ENCODE measurements at regions not wholly inside any gene's neighbourhood (a gene's known extent, or its start where the extent isn't known, plus 50 kb on each side); places are given as distances from the start of the nearest gene placed in this dataset.

DNA sequence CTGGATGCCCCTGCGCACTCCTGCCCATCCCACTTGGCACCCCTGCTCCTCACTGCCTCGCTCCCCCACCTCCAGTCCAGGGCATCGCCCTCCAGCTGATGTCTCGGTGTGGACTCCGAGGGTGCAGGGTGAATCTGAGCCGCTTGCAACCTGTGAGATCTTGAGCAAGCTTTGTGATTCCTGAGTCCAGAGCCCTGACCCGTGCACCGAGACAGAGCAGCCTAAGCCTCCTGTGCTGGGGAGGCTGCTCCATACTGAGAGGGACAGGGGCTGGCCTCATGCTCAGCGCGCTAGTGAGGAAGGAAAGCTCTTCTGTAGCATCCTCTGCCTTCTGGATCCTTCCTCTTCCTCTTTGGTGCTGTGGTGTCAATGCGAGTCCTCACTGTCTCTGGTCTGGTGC lies 116.0 kb downstream of the TEX29 start:
- Histone ChIP-seq H3K4me3 (ENCODE audit: low read length) (no peak overlapping the region), H3K27ac (ENCODE audit: low read length) (no peak overlapping the region), H3F3A (ENCODE audit: insufficient read depth, low read length, poor library complexity, severe bottlenecking) (no peaks in the 10 kb centered on the region), H3K9me2 (ENCODE audit: insufficient read depth, low read length) (no peaks in the 10 kb centered on the region), H2AFZ (ENCODE audit: low read depth, low read length) (no peak overlapping the region), H3K4me2 (ENCODE audit: low read length) (no peak overlapping the region), H3K79me2 (replicated peaks; ENCODE audit: insufficient read depth, low read length) (no peaks in the 10 kb centered on the region), H3K9ac (ENCODE audit: low read length) (no peak overlapping the region), H4K20me1 (ENCODE audit: insufficient read depth) (no peaks in the 10 kb centered on the region), H3K9me3 (ENCODE audit: low read length) (no peaks in the 10 kb centered on the region), H3K27me3 (ENCODE audit: insufficient read depth, low read depth, low read length) (no peaks in the 10 kb centered on the region), H3K36me3 (ENCODE audit: insufficient read depth, low read length) (no peaks in the 10 kb centered on the region)
- TF ChIP-seq TAF1 (IDR thresholded peaks at IDR 0.05; ENCODE audit: low read depth) (no peak), EP300 (conservative IDR thresholded peaks at IDR 0.05; ENCODE audit: poor library complexity, severe bottlenecking) (no peak), POLR2AphosphoS5 (IDR thresholded peaks at IDR 0.05) (no peak)
- TF ChIP-seq, protein P1, sequence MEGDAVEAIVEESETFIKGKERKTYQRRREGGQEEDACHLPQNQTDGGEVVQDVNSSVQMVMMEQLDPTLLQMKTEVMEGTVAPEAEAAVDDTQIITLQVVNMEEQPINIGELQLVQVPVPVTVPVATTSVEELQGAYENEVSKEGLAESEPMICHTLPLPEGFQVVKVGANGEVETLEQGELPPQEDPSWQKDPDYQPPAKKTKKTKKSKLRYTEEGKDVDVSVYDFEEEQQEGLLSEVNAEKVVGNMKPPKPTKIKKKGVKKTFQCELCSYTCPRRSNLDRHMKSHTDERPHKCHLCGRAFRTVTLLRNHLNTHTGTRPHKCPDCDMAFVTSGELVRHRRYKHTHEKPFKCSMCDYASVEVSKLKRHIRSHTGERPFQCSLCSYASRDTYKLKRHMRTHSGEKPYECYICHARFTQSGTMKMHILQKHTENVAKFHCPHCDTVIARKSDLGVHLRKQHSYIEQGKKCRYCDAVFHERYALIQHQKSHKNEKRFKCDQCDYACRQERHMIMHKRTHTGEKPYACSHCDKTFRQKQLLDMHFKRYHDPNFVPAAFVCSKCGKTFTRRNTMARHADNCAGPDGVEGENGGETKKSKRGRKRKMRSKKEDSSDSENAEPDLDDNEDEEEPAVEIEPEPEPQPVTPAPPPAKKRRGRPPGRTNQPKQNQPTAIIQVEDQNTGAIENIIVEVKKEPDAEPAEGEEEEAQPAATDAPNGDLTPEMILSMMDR (IDR thresholded peaks at IDR 0.05; ENCODE audit: poor library complexity, severe bottlenecking) = no peak
- TF ChIP-seq, protein P2, sequence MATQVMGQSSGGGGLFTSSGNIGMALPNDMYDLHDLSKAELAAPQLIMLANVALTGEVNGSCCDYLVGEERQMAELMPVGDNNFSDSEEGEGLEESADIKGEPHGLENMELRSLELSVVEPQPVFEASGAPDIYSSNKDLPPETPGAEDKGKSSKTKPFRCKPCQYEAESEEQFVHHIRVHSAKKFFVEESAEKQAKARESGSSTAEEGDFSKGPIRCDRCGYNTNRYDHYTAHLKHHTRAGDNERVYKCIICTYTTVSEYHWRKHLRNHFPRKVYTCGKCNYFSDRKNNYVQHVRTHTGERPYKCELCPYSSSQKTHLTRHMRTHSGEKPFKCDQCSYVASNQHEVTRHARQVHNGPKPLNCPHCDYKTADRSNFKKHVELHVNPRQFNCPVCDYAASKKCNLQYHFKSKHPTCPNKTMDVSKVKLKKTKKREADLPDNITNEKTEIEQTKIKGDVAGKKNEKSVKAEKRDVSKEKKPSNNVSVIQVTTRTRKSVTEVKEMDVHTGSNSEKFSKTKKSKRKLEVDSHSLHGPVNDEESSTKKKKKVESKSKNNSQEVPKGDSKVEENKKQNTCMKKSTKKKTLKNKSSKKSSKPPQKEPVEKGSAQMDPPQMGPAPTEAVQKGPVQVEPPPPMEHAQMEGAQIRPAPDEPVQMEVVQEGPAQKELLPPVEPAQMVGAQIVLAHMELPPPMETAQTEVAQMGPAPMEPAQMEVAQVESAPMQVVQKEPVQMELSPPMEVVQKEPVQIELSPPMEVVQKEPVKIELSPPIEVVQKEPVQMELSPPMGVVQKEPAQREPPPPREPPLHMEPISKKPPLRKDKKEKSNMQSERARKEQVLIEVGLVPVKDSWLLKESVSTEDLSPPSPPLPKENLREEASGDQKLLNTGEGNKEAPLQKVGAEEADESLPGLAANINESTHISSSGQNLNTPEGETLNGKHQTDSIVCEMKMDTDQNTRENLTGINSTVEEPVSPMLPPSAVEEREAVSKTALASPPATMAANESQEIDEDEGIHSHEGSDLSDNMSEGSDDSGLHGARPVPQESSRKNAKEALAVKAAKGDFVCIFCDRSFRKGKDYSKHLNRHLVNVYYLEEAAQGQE (IDR thresholded peaks at IDR 0.05; ENCODE audit: borderline replicate concordance) = no peak

DNA sequence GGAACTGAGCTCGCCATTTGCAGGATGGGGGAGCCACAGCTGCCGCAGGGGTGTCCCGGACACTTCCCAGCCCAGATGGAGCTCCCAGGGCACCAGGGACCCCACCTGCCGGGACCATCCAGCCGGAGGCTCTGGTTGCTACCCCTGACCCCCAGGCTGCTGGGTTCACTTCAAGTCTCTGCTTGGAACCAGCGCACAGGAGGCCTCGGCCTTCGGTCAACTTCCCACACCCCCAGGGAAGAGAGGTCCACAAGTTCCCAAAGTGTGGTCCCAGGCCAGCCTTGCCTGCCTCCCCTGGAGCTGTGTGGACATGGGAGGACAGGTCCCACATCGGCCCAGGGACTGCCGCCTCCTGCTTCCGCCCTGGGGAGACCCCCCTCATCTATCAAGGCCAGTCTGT lies 117.0 kb downstream of the TEX29 start:
- Histone ChIP-seq H2AFZ (ENCODE audit: low read depth, low read length) (no peak overlapping the region), H3K36me3 (ENCODE audit: insufficient read depth, low read length) (no peaks in the 10 kb centered on the region), H3K4me3 (ENCODE audit: low read length) (no peak overlapping the region), H3K79me2 (replicated peaks; ENCODE audit: insufficient read depth, low read length) (no peaks in the 10 kb centered on the region), H3K9me2 (ENCODE audit: insufficient read depth, low read length) (no peaks in the 10 kb centered on the region), H3K27me3 (ENCODE audit: insufficient read depth, low read depth, low read length) (no peaks in the 10 kb centered on the region), H3F3A (ENCODE audit: insufficient read depth, low read length, poor library complexity, severe bottlenecking) (no peaks in the 10 kb centered on the region), H3K9me3 (ENCODE audit: low read length) (no peaks in the 10 kb centered on the region), H3K9ac (ENCODE audit: low read length) (no peak overlapping the region), H3K4me2 (ENCODE audit: low read length) (no peak overlapping the region), H4K20me1 (ENCODE audit: insufficient read depth) (no peaks in the 10 kb centered on the region), H3K27ac (ENCODE audit: low read length) (no peak overlapping the region)
- TF ChIP-seq RAD21 (conservative IDR thresholded peaks at IDR 0.05) (no peak), TAF1 (IDR thresholded peaks at IDR 0.05; ENCODE audit: low read depth) (no peak), SMC3 (conservative IDR thresholded peaks at IDR 0.05; ENCODE audit: poor library complexity) (no peak), EP300 (conservative IDR thresholded peaks at IDR 0.05; ENCODE audit: poor library complexity, severe bottlenecking) (no peak), POLR2AphosphoS5 (IDR thresholded peaks at IDR 0.05) (no peak), MXI1 (conservative IDR thresholded peaks at IDR 0.05; ENCODE audit: poor library complexity, severe bottlenecking) (no peak)
- TF ChIP-seq, protein P1 (IDR thresholded peaks at IDR 0.05; ENCODE audit: poor library complexity, severe bottlenecking) = no peak
